ENCODE measurements at regions not wholly inside any gene's neighbourhood (a gene's known extent, or its start where the extent isn't known, plus 50 kb on each side); places are given as distances from the start of the nearest gene placed in this dataset.

GRCh38 chr4:23706972-23707651, 182.7 kb downstream of the PPARGC1A start:
- Histone ChIP-seq H3K36me3 (ENCODE audit: insufficient read depth, low read length) (no peaks in the 10 kb centered on the region), H2AFZ (ENCODE audit: low read depth, low read length) (no peak overlapping the region), H3K27me3 (ENCODE audit: insufficient read depth, low read length) (no peaks in the 10 kb centered on the region), H3K9me3 (ENCODE audit: low read length) (no peaks in the 10 kb centered on the region), H3K4me3 (ENCODE audit: low read length) (no peak overlapping the region), H3K4me1 (ENCODE audit: insufficient read depth, low read length) (peaks cover 14% of the 10 kb centered on the region)

GRCh38 chr4:23700197-23700596, 189.7 kb downstream of the PPARGC1A start:
- no peaks in the 10 kb centered on the region for H3K27me3 ChIP-seq (ENCODE audit: insufficient read depth, low read length)
- H3K4me1 ChIP-seq (ENCODE audit: insufficient read depth, low read length): peaks cover 11% of the 10 kb centered on the region
- no peak overlapping the region for H2AFZ ChIP-seq (ENCODE audit: low read depth, low read length)
- H3K36me3 ChIP-seq (ENCODE audit: insufficient read depth, low read length): no peaks in the 10 kb centered on the region
- H3K9me3 ChIP-seq (ENCODE audit: low read length): no peaks in the 10 kb centered on the region
- H3K4me3 ChIP-seq (ENCODE audit: low read length): no peak overlapping the region

GRCh38 chr4:23697722-23698121, 192.1 kb downstream of the PPARGC1A start:
- Histone ChIP-seq H3K27me3 (ENCODE audit: insufficient read depth, low read length) (no peaks in the 10 kb centered on the region), H3K9me3 (ENCODE audit: low read length) (no peaks in the 10 kb centered on the region), H3K4me1 (ENCODE audit: insufficient read depth, low read length) (peaks cover 11% of the 10 kb centered on the region), H3K36me3 (ENCODE audit: insufficient read depth, low read length) (no peaks in the 10 kb centered on the region), H3K4me3 (ENCODE audit: low read length) (no peak overlapping the region), H2AFZ (ENCODE audit: low read depth, low read length) (no peak overlapping the region)

DNA sequence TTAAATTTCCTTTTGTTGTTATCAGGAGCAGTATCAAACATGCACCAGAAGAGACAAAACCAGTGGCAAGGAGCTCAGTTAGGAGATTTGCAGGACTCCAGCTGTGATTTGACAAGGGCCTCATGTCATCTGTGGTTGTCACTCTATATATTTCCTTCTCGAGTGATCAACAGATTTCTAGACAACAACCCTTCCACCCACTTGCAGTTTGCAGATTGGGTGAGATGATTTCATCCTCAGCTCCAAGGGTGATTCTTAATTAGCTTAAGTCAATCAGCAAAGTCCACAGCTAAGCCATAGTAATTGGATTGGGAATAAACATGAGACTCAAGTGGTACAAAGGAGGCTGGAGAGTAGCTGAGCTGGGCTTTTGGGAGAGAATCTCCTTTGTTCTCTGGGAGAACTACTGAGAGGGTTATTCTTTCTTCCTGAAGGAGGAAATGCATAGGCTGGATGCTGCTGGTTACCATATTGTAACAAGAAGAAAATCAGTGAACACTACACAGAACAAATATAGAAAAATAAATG, 192.8 kb downstream of the PPARGC1A start:
- Histone ChIP-seq H3K4me1 (ENCODE audit: insufficient read depth, low read length) (peaks cover 11% of the 10 kb centered on the region), H2AFZ (ENCODE audit: low read depth, low read length) (peak overlapping the region; percentile 91), H3K4me3 (ENCODE audit: low read length) (no peak overlapping the region), H3K36me3 (ENCODE audit: insufficient read depth, low read length) (no peaks in the 10 kb centered on the region), H3K9me3 (ENCODE audit: low read length) (no peaks in the 10 kb centered on the region), H3K27me3 (ENCODE audit: insufficient read depth, low read length) (no peaks in the 10 kb centered on the region)

DNA sequence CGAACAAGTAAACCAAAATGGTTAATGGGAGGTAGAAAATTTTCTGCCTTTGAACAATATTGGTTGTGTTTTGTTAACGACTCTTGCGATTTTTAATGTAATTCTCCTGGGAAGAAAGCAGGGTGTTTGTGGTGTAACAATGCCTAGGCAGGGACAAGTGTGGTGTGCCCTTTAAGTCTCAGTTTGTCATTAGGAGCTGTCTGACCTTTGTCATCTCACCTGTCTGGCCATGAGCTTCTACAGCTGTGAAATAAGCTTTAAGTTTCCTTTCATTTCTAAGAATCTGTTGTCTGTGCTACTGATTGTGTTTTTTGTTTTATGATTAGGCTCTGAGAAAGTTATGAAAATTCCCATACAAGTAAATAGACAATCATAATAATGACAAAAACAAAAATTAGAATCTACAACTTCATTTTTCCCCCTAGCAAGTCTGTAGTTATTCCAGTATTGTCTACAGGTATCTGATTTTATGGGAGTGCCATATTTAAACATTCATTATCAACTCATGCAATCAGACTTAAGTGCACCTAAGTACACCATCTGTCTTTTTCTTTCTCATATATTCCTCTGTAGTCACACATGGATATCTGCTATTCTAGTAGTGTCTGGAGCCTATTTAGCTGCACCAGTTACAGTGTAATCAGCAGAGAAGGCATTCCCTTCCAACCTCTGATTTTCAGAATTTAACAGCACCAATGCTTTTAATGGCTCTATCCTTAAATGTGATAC, 203.5 kb downstream of the PPARGC1A start:
- Histone ChIP-seq H2AFZ (ENCODE audit: low read depth, low read length) (no peak overlapping the region), H3K4me1 (ENCODE audit: insufficient read depth, low read length) (no peaks in the 10 kb centered on the region), H3K9me3 (ENCODE audit: low read length) (peaks cover 2% of the 10 kb centered on the region), H3K4me3 (ENCODE audit: low read length) (no peak overlapping the region), H3K36me3 (ENCODE audit: insufficient read depth, low read length) (no peaks in the 10 kb centered on the region), H3K27me3 (ENCODE audit: insufficient read depth, low read length) (no peaks in the 10 kb centered on the region)

DNA sequence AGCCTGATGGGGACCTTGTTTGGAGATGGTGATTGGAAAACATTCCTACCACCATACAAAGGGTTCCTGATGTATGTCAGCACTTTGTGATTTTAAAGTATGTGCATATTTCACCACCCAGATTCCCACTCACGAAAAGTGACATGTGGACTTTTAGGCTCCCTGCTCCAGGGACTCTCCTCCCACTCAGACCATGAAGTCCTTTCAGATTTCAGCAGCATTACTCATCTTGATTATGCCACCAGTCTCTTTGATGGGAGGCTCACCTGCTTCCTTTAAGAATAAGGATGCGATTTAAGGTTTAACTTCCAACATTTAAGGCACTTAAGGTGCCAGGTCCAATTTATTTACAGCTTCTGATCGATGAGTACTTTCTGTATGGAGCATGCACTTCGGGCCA, 204.4 kb downstream of the PPARGC1A start:
- peaks cover 2% of the 10 kb centered on the region for H3K9me3 ChIP-seq (ENCODE audit: low read length)
- H3K4me1 ChIP-seq (ENCODE audit: insufficient read depth, low read length): no peaks in the 10 kb centered on the region
- H3K4me3 ChIP-seq (ENCODE audit: low read length): no peak overlapping the region
- no peak overlapping the region for H2AFZ ChIP-seq (ENCODE audit: low read depth, low read length)
- H3K27me3 ChIP-seq (ENCODE audit: insufficient read depth, low read length): no peaks in the 10 kb centered on the region
- H3K36me3 ChIP-seq (ENCODE audit: insufficient read depth, low read length): no peaks in the 10 kb centered on the region

DNA sequence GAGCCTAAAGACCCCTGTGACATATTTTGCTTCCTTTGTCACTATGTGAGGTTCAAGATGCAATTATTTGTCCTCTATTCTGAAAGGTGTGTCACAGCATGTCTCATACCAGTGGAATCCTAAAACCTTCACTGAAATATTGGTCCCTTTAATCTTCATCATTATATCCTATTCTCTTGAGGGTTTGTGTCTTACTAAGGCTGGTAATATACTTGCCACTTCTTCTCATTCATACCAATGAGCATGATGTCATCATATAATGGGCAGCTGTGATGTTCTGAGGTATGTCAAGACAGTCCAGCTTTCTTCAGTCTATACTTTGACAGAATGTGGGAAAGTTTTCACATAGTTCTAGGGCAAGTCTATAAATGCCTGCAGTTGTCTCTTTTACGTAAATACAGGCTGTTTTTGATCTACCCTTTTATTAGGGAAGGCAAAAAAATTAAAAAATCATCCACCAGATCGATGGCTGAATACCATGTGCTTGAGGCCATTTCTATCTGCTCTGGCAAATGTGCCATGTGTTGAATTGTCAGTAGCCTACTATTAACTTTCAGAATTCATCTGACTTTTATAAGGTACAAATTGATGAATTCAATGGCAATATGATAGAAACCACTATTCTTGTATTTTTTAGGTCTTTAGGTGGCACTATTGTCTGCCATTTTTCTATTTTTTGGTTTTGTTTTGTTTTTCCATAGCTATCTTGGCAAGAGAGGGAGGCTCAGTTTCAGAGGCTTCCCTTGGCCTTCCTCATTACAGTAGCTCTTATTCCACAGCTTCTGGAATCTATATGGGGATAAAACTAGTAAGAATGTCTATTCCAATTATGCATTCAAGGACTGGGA, 209.0 kb downstream of the PPARGC1A start:
- Histone ChIP-seq H3K27me3 (ENCODE audit: insufficient read depth, low read length) (no peaks in the 10 kb centered on the region), H3K36me3 (ENCODE audit: insufficient read depth, low read length) (no peaks in the 10 kb centered on the region), H3K9me3 (ENCODE audit: low read length) (no peaks in the 10 kb centered on the region), H2AFZ (ENCODE audit: low read depth, low read length) (no peak overlapping the region), H3K4me1 (ENCODE audit: insufficient read depth, low read length) (no peaks in the 10 kb centered on the region), H3K4me3 (ENCODE audit: low read length) (no peak overlapping the region)

DNA sequence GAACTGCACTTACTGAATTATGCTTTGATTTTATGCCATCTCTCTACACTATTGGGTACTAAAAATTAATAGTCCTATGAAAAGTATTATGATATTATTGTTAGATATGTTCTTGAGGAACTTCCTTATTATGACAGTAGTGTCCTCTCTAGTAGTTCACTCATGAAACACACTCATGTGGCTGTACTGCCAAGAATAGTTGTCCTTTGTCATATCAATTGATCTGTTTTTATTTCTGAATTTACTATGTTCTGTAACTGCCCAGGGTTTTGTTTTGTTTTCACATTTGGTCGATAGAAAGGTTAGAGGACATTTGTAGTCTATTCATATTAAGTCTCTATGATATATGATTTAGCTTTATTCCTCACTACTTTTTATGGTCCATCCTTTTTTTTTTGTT, 215.2 kb downstream of the PPARGC1A start:
- Histone ChIP-seq H3K4me1 (ENCODE audit: insufficient read depth, low read length) (no peaks in the 10 kb centered on the region), H3K36me3 (ENCODE audit: insufficient read depth, low read length) (no peaks in the 10 kb centered on the region), H3K4me3 (ENCODE audit: low read length) (no peak overlapping the region), H3K9me3 (ENCODE audit: low read length) (no peaks in the 10 kb centered on the region), H2AFZ (ENCODE audit: low read depth, low read length) (no peak overlapping the region), H3K27me3 (ENCODE audit: insufficient read depth, low read length) (no peaks in the 10 kb centered on the region)

GRCh38 chr4:23667659-23668058, 222.2 kb downstream of the PPARGC1A start:
- Histone ChIP-seq H2AFZ (ENCODE audit: low read depth, low read length) (no peak overlapping the region), H3K36me3 (ENCODE audit: insufficient read depth, low read length) (no peaks in the 10 kb centered on the region), H3K27me3 (ENCODE audit: insufficient read depth, low read length) (no peaks in the 10 kb centered on the region), H3K4me3 (ENCODE audit: low read length) (no peak overlapping the region), H3K9me3 (ENCODE audit: low read length) (no peaks in the 10 kb centered on the region), H3K4me1 (ENCODE audit: insufficient read depth, low read length) (no peaks in the 10 kb centered on the region)

DNA sequence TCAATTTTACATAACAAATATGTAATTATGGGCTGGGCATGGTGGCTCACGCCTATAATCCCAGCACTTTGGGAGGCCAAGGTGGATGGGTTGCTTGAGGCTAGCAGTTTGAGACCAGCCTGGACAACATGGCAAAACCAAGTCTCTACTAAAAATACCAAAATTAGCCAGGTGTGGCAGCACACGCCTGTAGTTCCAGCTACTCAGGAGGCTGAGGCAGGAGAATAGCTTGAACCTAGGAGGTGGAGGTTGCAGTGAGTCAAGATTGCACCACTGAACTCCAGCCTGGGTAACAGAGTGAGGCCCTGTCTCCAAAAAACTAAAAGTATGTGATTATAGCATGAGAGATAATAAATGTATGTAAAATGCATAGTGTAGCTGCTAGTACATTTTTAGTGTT, 229.0 kb downstream of the PPARGC1A start:
- no peak overlapping the region for H2AFZ ChIP-seq (ENCODE audit: low read depth, low read length)
- H3K4me1 ChIP-seq (ENCODE audit: insufficient read depth, low read length): no peaks in the 10 kb centered on the region
- H3K27me3 ChIP-seq (ENCODE audit: insufficient read depth, low read length): no peaks in the 10 kb centered on the region
- no peaks in the 10 kb centered on the region for H3K36me3 ChIP-seq (ENCODE audit: insufficient read depth, low read length)
- no peaks in the 10 kb centered on the region for H3K9me3 ChIP-seq (ENCODE audit: low read length)
- no peak overlapping the region for H3K4me3 ChIP-seq (ENCODE audit: low read length)

GRCh38 chr4:23654791-23655190, 235.1 kb downstream of the PPARGC1A start:
- Histone ChIP-seq H2AFZ (ENCODE audit: low read depth, low read length) (no peak overlapping the region), H3K27me3 (ENCODE audit: insufficient read depth, low read length) (no peaks in the 10 kb centered on the region), H3K4me1 (ENCODE audit: insufficient read depth, low read length) (peaks cover 4% of the 10 kb centered on the region), H3K4me3 (ENCODE audit: low read length) (no peak overlapping the region), H3K9me3 (ENCODE audit: low read length) (no peaks in the 10 kb centered on the region), H3K36me3 (ENCODE audit: insufficient read depth, low read length) (no peaks in the 10 kb centered on the region)

DNA sequence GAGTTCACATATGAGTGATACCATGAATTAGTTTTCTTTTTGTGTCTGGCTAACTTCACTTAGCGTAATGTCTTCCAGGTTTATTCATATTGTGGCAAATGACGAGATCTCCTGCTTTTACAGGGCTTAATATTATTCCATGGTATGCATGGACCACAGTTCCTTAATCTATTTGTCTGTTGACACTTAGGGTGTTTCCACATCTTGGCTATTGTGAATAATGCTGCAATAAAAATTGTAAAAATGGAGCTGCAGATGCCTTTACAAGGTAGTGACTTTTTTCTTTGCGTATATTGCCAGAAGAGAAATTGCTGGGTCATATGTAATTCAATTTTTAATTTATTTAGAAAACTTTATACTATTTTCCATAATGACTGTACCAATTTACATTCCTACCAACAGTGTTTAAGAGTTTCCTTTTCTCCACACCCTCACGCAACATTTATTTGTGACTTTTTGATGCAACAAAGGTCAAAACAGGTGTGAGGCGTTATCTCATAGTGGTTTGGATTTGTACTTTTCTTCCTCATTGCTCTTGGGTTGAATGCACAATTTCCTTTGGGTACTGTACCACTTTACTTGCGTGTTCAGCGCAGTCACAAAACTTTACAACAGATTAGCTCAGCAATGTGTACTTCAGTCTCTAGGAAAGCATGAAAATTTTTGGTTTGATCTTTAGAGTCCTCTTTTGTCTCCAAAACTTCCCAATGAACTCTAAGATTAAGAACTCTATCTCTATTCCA, 240.8 kb downstream of the PPARGC1A start:
- no peaks in the 10 kb centered on the region for H3K9me3 ChIP-seq (ENCODE audit: low read length)
- no peaks in the 10 kb centered on the region for H3K27me3 ChIP-seq (ENCODE audit: insufficient read depth, low read length)
- H3K4me1 ChIP-seq (ENCODE audit: insufficient read depth, low read length): no peaks in the 10 kb centered on the region
- no peaks in the 10 kb centered on the region for H3K36me3 ChIP-seq (ENCODE audit: insufficient read depth, low read length)
- no peak overlapping the region for H2AFZ ChIP-seq (ENCODE audit: low read depth, low read length)
- H3K4me3 ChIP-seq (ENCODE audit: low read length): no peak overlapping the region
